Heart right ventricle (tissue), 16 donors: ENCODE measurements at regions not wholly inside any gene's neighbourhood (a gene's known extent, or its start where the extent isn't known, plus 50 kb on each side); places are given as distances from the start of the nearest gene placed in this dataset.

ENCODE experiments used
- ATAC-seq, 8 donors: fragments of 200-7000 bp; cut with Tn5 transposase; one replicate each; pipeline ENCODE4 v1.9.1; 2020; ENCODE audit warnings: mild to moderate bottlenecking in 8 of 8, moderate library complexity in 8 of 8, moderate number of reproducible peaks in 1 of 8
- DNase-seq, 2 donors: peaks; one replicate each; pipeline ENCODE4 v3.0.0-alpha.2; 2020
- H3K27ac ChIP-seq, 10 donors: fragments of 200-600 bp; sonication (generic) in 2 of 10; one replicate each; pipeline versions ENCODE4 v1.5.0 to v1.8.0; 2020 to 2022; ENCODE audit warnings: mild to moderate bottlenecking in 3 of 10
- H3K27me3 ChIP-seq, 7 donors: fragments of 200-600 bp; one replicate each; pipeline ENCODE4 v1.8.0; 2021 to 2022; ENCODE audit warnings: mild to moderate bottlenecking in 2 of 7
- H3K36me3 ChIP-seq, 9 donors: fragments of 200-600 bp; sonication (generic) in 1 of 9; one replicate each; pipeline versions ENCODE4 v1.5.0 to v1.8.0; 2020 to 2022; ENCODE audit warnings: mild to moderate bottlenecking in 2 of 9
- H3K4me1 ChIP-seq, 9 donors: fragments of 200-600 bp; sonication (generic) in 1 of 9; one replicate each; pipeline versions ENCODE4 v1.5.0 to v1.8.0; 2020 to 2022; ENCODE audit warnings: mild to moderate bottlenecking in 4 of 9
- H3K4me3 ChIP-seq, 10 donors: fragments of 200-600 bp; sonication (generic) in 2 of 10; one replicate each; pipeline versions ENCODE4 v1.5.0 to v1.8.0; 2020 to 2022; ENCODE audit warnings: mild to moderate bottlenecking in 7 of 10, moderate library complexity in 2 of 10
- H3K9me3 ChIP-seq, 11 donors: fragments of 200-600 bp in 10 of 11; sonication (generic) in 2 of 11; one replicate each; pipeline versions ENCODE4 v1.5.0 to v1.8.0; 2013 to 2022; ENCODE audit warnings: mild to moderate bottlenecking in 2 of 11, control low read depth in 1 of 11, moderate library complexity in 1 of 11
- WGBS, 2 donors: extraction: QIAGEN DNeasy Blood & Tissue Kit; methylation state at CpG; one replicate each; pipeline ENCODE4 v1.1.7; 2013; ENCODE audit warnings: inconsistent platforms in 1 of 2; 5-methylcytosine and 5-hydroxymethylcytosine counted together
- intact Hi-C, 10 donors: fragments of 100-400 bp; cut with DNase I; formaldehyde crosslinking; loops; one replicate each; pipeline versions ENCODE4 v1.11.1 to v1.14.2; 2022
- TF ChIP-seq, protein P1 (sequence below), 9 donors: fragments of 200-600 bp; sonication (generic) in 2 of 9; IDR thresholded peaks; one replicate each; pipeline versions ENCODE4 v1.5.0 to v1.8.0; 2021 to 2022; ENCODE audit warnings: antibody characterized with exemption in 9 of 9, mild to moderate bottlenecking in 5 of 9, moderate library complexity in 1 of 9
- donor health status: Arrhythmogenic right ventricular cardiomyopathy.
- donor health status: ischemic (EF 13 %, LVEDD 7.1; RV severe dilation, severe dysfunction).
- donor health status: healthy with polysubstance abuse.
- donor health status: DM: no; HTN: yes; CAD: no.
- donor health status: DM: no; HTN: no; CAD: no.
- donor health status: ischemic (EF 25% LVEDD 6.9; RV normal size, moderate dysfunction).
- donor health status: ischemic (EF 25% LVEDD 5.7; RV mildly dilated, moderate dysfunction).
- donor health status: healthy.
- donor health status: DM: yes; HTN: yes; CAD: no.
- donor health status: Ischemic cardiomyopathy.
- donor health status: ischemic (EF 35%, LVEDD 5.7; RV mildly dilated, moderate dysfunction).
- donor health status: nonischemic (EF 11% LVEDD 7.7; RV severe dilation, severe dysfunction).
- donor health status: DM: yes; HTN: yes; CAD: no.
- donor health status: PGD.
- donor health status: ischemic (EF 29% LVEDD 5.4; RV normal size, mild dysfunction).
- donor health status: nonischemic (EF 23%, LVEDD 6.1; RV moderate dilation, normal function).

DNA sequence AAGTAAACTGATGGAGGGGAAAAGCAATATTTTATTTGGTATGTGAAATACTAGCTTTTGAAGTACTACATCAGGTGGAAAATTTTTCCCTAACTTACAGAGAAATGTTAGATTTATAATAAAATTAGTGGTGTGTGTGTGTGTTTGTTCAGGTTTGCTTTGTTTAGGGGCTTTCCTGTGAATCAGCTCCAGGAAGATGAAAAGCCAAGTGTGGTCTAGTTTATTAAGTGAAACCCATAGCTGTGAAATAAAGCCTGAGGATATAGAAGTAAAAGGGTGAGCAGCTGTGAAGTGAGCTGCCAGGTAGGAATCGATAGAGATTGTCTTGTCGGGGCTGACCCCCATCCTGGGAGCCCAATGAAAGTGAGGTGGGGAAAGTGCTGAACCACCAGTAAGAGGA, 347.6 kb upstream of the IMPG1 start:
- no peaks in the 10 kb centered on the region for H3K36me3 ChIP-seq
- no peaks in the 10 kb centered on the region for H3K9me3 ChIP-seq
- 86 to 98% methylated on average over 2 of the region's 2 CpGs for WGBS, 2 donors
- no peak overlapping the region for H3K4me3 ChIP-seq
- DNase-seq (no peak), ATAC-seq (no peak)
- no peaks in the 10 kb centered on the region for H3K4me1 ChIP-seq
- intact Hi-C loops, result no loop called here
- TF ChIP-seq, protein P1, sequence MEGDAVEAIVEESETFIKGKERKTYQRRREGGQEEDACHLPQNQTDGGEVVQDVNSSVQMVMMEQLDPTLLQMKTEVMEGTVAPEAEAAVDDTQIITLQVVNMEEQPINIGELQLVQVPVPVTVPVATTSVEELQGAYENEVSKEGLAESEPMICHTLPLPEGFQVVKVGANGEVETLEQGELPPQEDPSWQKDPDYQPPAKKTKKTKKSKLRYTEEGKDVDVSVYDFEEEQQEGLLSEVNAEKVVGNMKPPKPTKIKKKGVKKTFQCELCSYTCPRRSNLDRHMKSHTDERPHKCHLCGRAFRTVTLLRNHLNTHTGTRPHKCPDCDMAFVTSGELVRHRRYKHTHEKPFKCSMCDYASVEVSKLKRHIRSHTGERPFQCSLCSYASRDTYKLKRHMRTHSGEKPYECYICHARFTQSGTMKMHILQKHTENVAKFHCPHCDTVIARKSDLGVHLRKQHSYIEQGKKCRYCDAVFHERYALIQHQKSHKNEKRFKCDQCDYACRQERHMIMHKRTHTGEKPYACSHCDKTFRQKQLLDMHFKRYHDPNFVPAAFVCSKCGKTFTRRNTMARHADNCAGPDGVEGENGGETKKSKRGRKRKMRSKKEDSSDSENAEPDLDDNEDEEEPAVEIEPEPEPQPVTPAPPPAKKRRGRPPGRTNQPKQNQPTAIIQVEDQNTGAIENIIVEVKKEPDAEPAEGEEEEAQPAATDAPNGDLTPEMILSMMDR (IDR thresholded peaks at IDR 0.05), result no peak
- no peak overlapping the region for H3K27ac ChIP-seq
- H3K27me3 ChIP-seq, result no peaks in the 10 kb centered on the region

DNA sequence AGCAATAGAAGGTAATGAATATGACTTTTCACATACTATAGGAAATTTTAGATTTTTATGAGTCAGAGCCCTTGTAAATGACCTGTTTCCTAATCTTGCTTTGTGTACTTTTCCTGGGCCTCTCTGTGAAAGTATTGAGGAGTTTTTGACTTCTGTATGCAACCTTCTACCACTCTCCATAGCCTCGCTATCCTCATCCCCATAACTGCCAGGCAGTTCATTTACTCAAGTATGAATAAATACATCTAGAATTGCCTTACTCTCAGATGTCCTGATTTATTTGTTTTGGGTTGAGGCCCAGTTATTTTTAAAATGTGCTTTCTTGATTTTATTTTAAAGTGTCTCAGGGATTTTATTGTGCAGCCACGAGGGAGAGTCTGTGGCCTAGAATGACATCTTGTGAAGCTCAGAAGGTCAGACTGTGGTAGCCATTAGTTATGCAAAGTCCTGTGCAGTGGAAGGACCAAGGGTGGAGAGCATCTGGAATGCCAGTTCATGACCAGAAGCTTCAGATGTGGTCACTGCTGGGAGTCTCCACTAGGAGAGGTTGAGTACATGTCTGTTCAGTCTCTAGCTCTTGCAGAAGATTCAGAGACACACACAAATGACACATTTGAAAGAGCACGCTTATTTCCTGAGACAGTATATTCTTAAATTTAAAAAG, 346.2 kb upstream of the IMPG1 start:
- 70 to 73% methylated on average over 3 of the region's 3 CpGs for WGBS, 2 donors
- ATAC-seq (peak in 1 of 8 donors; percentile 52), DNase-seq (no peak)
- TF ChIP-seq, protein P1 (IDR thresholded peaks at IDR 0.05), result no peak
- Histone ChIP-seq H3K4me1 (no peaks in the 10 kb centered on the region), H3K9me3 (no peaks in the 10 kb centered on the region), H3K27ac (no peak overlapping the region), H3K36me3 (no peaks in the 10 kb centered on the region), H3K27me3 (no peaks in the 10 kb centered on the region), H3K4me3 (no peak overlapping the region)
- intact Hi-C loops, result no loop called here

DNA sequence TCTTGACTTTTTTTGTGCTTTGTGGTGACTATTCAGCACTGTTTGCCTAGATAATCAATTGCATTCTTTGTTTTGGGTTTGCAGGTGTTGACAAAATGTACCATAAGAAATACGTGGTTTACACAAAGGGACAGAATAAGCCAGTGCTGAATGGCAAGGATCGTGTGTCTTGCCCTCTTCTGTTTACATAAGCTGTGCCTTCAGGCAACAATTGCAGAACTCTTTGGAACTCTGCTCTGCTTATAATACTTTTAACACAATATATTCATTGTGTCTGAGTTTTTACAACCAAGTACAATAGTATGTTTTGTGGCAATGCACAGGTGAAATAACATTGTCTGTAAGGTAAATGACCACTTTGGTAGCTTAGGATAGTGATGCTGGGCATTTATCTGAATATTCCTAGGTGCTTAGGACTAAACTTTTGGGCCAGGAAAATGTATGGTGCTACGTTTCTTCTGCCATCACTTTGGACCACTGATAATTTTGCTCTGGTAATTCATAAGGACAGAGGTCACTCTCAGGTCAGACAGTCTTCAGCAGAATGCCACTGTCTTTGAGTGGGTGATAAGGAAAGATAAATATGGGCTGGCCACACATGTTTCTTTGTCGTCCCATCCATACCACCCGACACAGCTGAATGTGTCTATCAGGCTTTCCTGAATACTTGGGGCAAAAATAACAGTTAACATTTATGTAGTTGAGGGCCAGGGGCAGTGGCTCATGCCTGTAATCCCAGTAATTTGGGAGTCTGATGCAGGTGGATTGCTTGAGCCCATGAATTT, 344.6 kb upstream of the IMPG1 start:
- H3K9me3 ChIP-seq, result no peaks in the 10 kb centered on the region
- WGBS, 2 donors, result 39 to 40% methylated on average over 5 of the region's 5 CpGs
- intact Hi-C loops, result no loop called here
- TF ChIP-seq, protein P1 (IDR thresholded peaks at IDR 0.05), result no peak
- H3K36me3 ChIP-seq, result no peaks in the 10 kb centered on the region
- no peak for ATAC-seq
- DNase-seq, result no peak
- no peak overlapping the region for H3K27ac ChIP-seq
- H3K4me1 ChIP-seq, result no peaks in the 10 kb centered on the region
- no peak overlapping the region for H3K4me3 ChIP-seq
- no peaks in the 10 kb centered on the region for H3K27me3 ChIP-seq

DNA sequence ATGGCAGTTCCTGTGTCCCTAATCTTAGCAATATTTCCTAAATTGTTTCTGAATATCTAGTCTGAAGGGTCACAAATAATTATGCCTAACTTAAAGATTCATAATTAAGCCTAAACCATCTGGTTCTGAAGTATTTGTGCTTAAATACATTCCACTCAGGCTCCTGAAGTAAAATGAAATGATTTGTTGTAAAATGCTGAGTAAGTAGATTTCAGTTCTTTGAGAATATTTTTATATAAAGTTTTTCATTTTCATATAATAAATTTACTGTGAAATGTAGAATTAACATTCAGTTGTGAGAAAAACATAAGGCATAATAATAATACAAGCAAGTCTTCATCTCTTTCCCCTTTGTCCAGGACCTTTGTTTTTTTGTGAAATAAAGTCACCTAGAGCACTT, 330.6 kb upstream of the IMPG1 start:
- H3K27ac ChIP-seq, result no peak overlapping the region
- H3K4me3 ChIP-seq, result no peak overlapping the region
- no peaks in the 10 kb centered on the region for H3K36me3 ChIP-seq
- H3K9me3 ChIP-seq, result peaks cover 0 to 21% (median 0%) of the 10 kb centered on the region in 11 donors
- ATAC-seq (no peak), DNase-seq (no peak)
- intact Hi-C loops, result no loop called here
- no peaks in the 10 kb centered on the region for H3K27me3 ChIP-seq
- H3K4me1 ChIP-seq, result no peaks in the 10 kb centered on the region
- TF ChIP-seq, protein P1 (IDR thresholded peaks at IDR 0.05), result no peak
